ENCODE measurements at regions not wholly inside any gene's neighbourhood (a gene's known extent, or its start where the extent isn't known, plus 50 kb on each side); places are given as distances from the start of the nearest gene placed in this dataset.

DNA sequence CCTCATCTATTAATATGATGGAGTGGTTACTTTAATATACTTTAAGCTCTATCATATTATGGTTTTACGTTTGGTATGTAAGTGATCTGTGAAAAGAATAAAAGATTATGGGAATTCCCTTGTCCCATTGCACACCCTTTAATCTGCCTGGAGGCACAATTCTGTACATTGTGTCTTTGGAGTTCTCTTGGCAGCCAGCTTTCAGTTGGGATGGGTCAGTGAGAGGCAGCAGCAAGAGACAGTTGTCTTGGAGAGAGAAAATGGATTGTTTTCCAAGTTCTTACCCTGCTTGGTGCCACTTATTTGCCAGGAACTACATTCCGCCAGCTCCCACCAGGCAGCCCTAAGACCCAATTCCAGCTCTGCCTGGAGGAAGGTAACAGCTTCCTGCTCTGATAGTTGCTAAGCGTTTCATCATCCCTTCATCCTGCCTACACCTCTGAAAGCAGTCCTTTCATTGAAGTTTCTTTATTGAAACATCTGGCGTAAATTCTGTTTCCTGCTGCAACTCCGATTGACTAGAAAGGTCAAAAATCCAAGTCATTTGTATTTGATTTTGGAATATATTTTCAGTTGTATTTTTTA is 365.2 kb downstream of the AKAIN1 start:
- Histone ChIP-seq H3K4me2 (no peak overlapping the region), H3K4me1 (ENCODE audit: low read depth, poor library complexity, severe bottlenecking) (no peaks in the 10 kb centered on the region), H4K20me1 (ENCODE audit: insufficient read depth) (no peaks in the 10 kb centered on the region), H3K27me3 (ENCODE audit: insufficient read depth, low read depth) (no peaks in the 10 kb centered on the region), H3K4me3 (IDR thresholded peaks at IDR 0.05; ENCODE audit: insufficient read depth, low read depth, low read length) (no peak overlapping the region), H3K27ac (no peak overlapping the region), H3K79me2 (ENCODE audit: insufficient read depth, low read depth) (no peaks in the 10 kb centered on the region), H3K36me3 (ENCODE audit: insufficient read depth) (no peaks in the 10 kb centered on the region), H3K9ac (no peak overlapping the region), H2AFZ (ENCODE audit: low read depth) (no peak overlapping the region)
- no peak for TF ChIP-seq CTCF (conservative IDR thresholded peaks at IDR 0.05; ENCODE audit: low read depth, low read length)

- H4K20me1 ChIP-seq (ENCODE audit: insufficient read depth), result no peaks in the 10 kb centered on the region
- H3K27ac ChIP-seq, result no peak overlapping the region
- no peaks in the 10 kb centered on the region for H3K27me3 ChIP-seq (ENCODE audit: insufficient read depth, low read depth)
- no peak overlapping the region for H2AFZ ChIP-seq (ENCODE audit: low read depth)
- H3K4me2 ChIP-seq, result no peak overlapping the region
- H3K36me3 ChIP-seq (ENCODE audit: insufficient read depth), result no peaks in the 10 kb centered on the region
- H3K9ac ChIP-seq, result no peak overlapping the region
- TF ChIP-seq CTCF (conservative IDR thresholded peaks at IDR 0.05; ENCODE audit: low read depth, low read length), result no peak
- H3K4me1 ChIP-seq (ENCODE audit: low read depth, poor library complexity, severe bottlenecking), result no peaks in the 10 kb centered on the region
- H3K79me2 ChIP-seq (ENCODE audit: insufficient read depth, low read depth), result no peaks in the 10 kb centered on the region
- H3K4me3 ChIP-seq (IDR thresholded peaks at IDR 0.05; ENCODE audit: insufficient read depth, low read depth, low read length), result no peak overlapping the region
These were observed 365.9 kb downstream of the AKAIN1 start for GRCh38 chr18:4831127-4831526.

DNA sequence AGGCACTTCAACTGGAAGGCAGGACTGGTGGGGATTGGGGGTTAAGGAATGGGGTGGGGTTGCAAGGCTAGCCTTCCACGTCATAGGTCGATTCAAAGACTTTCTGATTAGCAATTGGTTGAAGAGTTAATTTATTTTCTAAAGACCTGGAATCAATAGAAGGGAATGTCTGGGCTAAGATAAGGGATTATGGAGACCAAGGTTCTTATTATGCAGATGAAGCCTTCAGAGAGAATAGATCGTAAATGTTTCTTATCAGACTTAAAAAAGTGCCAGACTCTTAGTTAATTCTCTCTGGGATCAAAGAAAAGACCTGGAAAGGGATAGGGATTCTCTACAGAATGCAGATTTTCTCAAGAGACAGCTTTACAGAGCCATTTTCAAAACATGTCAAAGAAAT is 368.0 kb upstream of the DLGAP1 start:
- Histone ChIP-seq H3K9ac (no peak overlapping the region), H3K4me3 (IDR thresholded peaks at IDR 0.05; ENCODE audit: insufficient read depth, low read depth, low read length) (no peak overlapping the region), H3K27me3 (ENCODE audit: insufficient read depth, low read depth) (no peaks in the 10 kb centered on the region), H3K36me3 (ENCODE audit: insufficient read depth) (no peaks in the 10 kb centered on the region), H2AFZ (ENCODE audit: low read depth) (no peak overlapping the region), H3K4me2 (no peak overlapping the region), H3K4me1 (ENCODE audit: low read depth, poor library complexity, severe bottlenecking) (no peaks in the 10 kb centered on the region), H3K27ac (no peak overlapping the region), H4K20me1 (ENCODE audit: insufficient read depth) (no peaks in the 10 kb centered on the region), H3K79me2 (ENCODE audit: insufficient read depth, low read depth) (no peaks in the 10 kb centered on the region)
- no peak for TF ChIP-seq CTCF (conservative IDR thresholded peaks at IDR 0.05; ENCODE audit: low read depth, low read length)

- no peak overlapping the region for H3K4me3 ChIP-seq (IDR thresholded peaks at IDR 0.05; ENCODE audit: insufficient read depth, low read depth, low read length)
- H3K4me1 ChIP-seq (ENCODE audit: low read depth, poor library complexity, severe bottlenecking), result no peaks in the 10 kb centered on the region
- no peaks in the 10 kb centered on the region for H4K20me1 ChIP-seq (ENCODE audit: insufficient read depth)
- H3K9ac ChIP-seq, result no peak overlapping the region
- H3K36me3 ChIP-seq (ENCODE audit: insufficient read depth), result no peaks in the 10 kb centered on the region
- no peak overlapping the region for H3K4me2 ChIP-seq
- no peak overlapping the region for H2AFZ ChIP-seq (ENCODE audit: low read depth)
- H3K79me2 ChIP-seq (ENCODE audit: insufficient read depth, low read depth), result no peaks in the 10 kb centered on the region
- H3K27me3 ChIP-seq (ENCODE audit: insufficient read depth, low read depth), result no peaks in the 10 kb centered on the region
- H3K27ac ChIP-seq, result no peak overlapping the region
- no peak for TF ChIP-seq CTCF (conservative IDR thresholded peaks at IDR 0.05; ENCODE audit: low read depth, low read length)
These were observed 366.7 kb upstream of the DLGAP1 start for GRCh38 chr18:4821801-4822200.

All from KMS-11 (cell line).